GM19324 (cell line): ENCODE measurements at regions not wholly inside any gene's neighbourhood (a gene's known extent, or its start where the extent isn't known, plus 50 kb on each side); places are given as distances from the start of the nearest gene placed in this dataset.

Experiments used
- ATAC-seq: cut with Tn5 transposase; IDR thresholded peaks from one replicate; pipeline ENCODE4 v1.9.1; 2021; ENCODE audit warnings: mild to moderate bottlenecking, moderate library complexity; ENCODE audit not compliant: unreplicated experiment, low FRiP score

DNA sequence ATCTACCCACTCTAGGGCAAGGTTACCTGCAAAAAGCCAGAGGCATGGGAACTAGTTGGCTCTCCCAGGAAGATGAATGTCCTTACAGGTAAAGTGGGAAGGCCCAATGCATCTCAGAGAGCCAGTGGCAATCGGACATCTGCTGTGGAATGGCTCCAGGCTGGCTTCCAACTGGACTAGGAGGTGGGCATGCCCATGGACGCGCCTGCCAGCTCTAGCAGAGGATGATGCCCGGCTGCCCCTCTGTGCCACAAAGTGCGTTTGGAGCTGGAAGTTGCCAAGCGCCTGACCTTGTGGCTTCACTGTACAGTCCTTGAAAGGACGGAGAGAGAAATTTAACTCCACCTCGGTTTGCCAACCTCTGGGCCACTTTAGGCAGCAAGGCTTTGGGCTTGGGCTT lies 84.4 kb downstream of the NR2F2 start:
- no peak for ATAC-seq

DNA sequence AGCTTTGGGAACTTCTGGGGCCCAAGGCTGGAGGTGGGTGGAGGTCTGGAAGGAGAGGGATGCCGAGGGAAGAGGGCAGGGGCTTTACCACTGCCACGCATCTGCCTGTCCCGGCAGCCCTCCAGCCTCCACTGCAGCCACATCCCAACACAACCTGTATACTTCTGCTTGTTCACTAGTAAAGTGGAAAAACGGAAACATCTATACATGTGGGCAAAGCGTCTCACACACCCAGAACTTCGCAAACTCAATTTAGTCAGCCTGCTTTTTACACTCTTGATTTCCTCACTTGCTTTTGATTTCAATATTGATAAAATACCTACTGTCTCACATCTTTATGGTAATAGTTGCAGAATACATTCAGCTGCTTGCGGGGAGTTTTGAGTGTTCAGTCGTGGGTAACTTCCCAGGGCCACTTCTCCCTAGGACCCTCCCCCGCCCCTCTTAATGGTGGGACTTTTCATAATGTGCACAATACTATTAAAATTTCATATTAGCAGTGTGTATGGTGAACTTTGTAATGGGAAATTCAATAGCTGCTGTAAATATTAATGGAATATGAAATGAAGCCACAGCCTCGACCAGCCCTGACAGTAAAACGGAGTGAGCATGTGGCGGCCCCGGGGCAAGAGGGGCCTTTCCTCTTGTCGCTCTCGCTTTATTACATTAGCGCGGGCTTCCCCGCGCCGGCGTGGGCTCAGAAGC lies 85.2 kb downstream of the NR2F2 start:
- no peak for ATAC-seq

DNA sequence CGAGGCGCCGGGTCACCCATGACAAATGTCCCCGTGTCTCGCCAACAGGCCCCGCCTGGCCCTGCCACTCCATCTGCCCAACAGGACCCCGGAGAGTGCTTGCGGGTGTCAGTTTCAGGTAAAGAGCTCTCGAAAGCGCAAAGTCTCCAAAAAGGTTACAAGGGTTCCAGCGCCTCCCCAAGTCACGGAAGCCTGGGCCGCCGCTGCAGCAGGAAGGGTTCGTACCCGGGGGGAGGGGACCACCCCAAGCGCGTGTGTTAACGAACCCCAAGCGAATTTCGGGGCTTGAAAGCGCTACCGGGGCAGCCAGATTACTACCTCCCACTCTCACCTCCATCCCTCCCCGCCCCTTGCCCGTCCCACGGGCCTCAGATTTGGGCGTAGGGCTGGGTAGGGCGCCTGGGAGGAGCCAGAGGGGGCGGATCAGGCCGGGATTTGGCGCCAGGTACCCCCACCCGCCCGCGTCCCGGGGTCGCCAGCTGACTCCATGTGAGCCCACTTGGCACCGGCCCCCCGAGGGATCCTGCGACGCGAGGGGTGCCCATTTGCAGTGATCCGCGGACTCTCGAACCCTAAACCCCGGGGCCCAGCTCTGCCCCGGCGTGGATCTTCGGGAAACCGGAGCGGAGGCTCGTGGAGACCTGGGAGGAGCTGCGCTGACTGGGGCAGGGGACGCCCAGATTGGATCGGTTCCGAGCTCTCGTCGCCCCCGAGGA lies 85.9 kb downstream of the NR2F2 start:
- no peak for ATAC-seq

DNA sequence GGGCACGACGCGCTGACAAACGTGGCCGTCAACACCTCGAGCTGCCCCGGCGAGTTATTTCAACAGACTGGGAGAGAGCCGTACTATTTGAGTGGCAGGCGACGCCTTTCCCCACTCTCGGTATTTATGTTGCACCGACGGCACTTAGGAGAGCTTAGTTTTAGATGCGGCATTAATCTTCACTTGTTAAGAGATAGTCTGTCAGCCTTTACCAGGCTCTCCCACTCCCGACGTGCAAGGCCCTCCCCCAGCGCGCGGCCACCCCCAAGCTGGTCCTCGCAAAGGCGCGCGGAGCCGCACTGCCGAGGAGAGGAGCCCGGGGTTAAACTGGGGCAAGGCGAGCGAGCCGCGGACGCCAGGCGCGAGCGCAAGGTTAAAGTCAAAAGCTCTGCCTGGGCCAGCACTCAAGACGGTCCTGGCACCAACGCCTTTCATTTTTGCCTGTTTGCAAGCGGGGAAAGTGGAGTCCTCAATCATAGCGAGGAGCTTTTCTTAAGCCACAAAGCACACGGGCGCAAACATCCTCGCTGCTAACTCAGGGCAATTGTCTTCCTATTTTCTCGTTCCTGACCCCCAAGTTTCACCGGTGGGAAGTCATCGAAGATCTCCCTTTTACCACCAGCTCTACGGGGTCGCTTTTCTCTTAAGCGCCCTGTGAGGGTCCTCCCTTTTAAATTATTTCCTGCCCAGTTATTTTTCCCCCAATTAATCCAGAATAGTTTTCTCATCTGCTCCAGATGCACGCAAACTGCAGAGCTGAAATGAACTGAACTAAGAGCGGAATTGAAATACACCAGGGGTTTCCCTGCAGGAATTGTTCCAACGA lies 86.6 kb downstream of the NR2F2 start:
- ATAC-seq, result no peak

DNA sequence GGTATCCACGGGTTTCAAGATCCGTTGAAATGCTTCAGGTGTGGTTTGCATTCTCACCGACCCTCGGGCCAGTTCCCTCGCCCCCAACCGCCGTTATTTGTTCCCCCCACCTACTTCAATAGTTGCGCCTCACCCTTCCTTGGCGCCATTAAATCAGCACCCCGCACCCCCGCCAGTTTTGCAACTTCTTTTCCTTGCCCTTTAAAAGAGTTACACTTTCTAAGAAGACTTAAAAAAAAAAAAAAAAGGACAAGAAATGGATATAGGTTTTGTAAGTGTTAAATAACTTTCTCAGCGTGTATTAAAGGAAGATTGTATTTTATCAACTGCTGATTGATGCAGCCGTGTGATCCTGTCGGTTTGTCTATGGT lies 87.2 kb downstream of the NR2F2 start:
- no peak for ATAC-seq

DNA sequence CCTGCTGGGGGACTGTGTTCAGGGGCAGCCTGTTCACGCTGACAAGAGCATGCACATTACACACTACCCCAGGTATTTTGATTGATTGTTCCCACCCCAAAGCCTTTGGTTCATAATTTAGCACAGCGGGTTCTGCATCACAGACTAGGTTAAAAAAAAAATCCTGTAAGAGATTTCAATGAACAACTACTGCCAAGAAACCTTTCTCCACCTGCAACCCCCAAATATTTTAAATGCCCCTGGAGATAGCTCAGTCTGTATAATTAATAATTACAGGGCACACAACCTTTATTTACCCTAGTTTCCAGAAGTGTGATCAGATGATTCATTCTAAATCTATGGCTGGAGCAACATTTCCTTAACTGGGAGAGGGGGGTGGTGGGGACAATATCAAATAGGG lies 87.6 kb downstream of the NR2F2 start:
- ATAC-seq, result no peak

DNA sequence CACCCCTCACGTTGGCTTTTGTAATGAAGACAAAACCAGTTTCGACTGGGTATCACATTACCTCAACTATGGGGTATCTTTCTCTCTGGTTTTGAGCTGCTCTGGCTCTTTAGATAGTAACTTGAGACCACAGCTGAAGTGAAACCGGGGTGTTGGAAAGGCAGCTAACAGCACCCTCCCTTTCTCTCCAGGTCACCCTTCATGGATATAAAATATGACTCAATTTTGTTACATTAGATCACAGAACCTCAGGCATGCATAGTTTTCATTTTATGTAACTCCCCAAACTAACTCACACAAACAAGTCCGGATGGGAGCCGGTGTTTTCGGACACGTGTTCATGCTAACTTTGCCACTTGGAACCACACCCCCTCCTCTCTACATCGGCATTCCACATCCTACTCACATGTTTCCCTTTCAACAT lies 90.7 kb downstream of the NR2F2 start:
- ATAC-seq, result no peak

DNA sequence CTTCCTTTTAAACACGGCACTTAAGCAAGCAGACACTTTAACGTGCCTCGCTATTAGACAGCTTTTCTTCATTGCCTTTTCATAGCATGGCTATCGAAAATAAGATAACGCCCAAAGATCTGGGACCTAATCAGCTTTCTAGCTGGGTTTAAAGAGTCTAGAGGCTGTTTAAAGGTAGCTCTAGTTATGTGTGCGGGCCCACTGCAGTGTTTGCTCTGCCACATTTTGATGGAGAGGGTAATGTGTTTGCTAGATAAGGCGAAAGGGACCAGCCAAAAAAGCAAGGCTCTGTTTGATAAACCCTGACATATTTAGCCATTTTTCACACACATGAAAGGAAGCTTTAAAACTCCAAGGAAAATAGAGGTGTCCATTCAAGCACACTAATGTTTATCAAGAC lies 91.6 kb downstream of the NR2F2 start:
- ATAC-seq, result no peak

DNA sequence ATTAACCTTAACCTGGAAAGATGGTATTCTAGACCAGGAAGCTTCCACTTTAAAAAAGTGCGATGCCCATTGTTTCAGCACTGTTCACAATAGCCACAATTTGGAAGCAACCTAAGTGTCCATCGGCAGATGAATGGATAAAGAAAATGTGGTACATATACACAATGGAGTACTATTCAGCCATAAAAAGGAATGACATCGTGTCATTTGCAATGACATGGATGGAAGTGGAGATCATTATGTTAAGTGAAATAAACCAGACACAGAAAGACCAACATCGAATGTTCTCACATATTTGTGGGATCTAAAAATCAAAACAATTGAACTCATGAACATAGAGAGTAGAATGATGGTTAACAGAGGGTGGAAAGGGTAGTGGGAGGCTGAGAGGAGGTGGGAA lies 94.2 kb downstream of the NR2F2 start:
- ATAC-seq, result no peak

DNA sequence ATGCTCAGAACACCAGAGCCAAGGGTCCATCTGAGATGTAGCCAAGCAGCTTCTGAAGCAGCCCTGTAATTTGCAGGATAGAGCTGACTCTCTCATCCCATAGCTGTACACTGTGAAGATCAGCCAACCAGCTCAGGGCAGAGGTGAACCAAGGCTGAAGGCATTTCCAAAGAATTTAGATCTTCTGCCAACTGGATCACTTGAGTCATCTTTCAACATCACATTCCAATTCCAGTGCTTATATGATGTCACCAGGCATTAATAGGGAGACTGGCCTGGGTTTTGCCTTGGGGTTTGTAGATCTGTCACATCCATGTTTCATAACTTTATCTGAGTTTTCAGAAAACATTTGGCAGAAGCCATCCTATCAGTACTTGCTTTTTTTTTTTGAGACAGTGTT lies 98.2 kb downstream of the NR2F2 start:
- ATAC-seq, result no peak

DNA sequence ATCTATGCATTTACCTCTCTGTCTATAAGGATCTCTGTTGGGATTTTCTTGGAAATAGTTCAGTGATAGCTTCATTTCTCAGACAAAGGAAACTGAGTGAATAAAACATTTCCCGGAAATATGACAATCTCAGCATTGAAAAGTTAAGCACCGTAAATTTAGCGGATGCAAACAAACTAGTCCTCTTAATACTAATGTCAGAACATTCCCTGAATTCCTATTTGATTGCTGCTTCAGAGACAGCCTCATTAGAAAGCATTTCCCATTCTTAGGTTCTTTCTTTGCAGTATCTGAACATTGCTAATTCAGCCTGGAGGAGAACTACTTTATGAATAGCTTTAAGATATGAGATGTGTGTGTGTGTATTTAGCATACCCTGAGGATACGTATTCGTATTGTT lies 101.3 kb downstream of the NR2F2 start:
- no peak for ATAC-seq

DNA sequence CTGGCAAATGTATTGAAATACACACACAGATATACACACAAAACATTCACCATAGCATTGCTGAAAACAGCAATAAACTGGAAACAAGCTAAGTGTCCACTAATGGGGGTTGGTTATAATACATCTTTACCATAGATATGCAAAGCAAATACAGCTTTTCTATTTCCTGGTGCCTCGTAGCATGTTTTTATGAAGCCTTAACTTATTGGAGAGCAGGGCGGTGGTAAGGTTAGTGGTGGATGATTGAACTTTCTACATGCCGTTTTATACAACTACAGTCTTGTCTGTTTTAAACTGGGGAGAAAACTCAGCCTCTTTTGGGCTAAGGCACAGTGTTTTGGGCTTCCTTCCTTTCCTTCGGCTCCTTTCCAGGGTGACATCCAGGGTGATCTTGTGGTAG lies 104.5 kb downstream of the NR2F2 start:
- ATAC-seq, result no peak

DNA sequence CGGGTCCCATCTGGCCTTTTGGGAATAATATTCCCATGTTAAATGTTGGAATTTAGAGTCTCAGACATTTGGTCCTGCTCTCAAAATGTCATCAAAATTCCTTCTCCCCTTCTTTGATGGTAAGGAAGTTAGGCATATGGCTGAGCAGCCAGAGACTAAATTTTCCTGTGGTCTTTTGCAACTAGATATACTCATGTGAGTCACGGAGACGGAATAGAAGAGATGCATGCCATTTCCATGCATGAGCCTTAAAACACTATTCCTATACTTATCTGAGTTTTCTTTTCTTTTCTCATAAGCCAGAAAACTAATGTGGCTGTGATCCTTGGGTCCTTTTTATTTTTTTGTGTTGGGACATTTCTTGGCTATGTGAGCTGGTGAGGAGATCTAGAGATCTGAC lies 105.3 kb downstream of the NR2F2 start:
- no peak for ATAC-seq

DNA sequence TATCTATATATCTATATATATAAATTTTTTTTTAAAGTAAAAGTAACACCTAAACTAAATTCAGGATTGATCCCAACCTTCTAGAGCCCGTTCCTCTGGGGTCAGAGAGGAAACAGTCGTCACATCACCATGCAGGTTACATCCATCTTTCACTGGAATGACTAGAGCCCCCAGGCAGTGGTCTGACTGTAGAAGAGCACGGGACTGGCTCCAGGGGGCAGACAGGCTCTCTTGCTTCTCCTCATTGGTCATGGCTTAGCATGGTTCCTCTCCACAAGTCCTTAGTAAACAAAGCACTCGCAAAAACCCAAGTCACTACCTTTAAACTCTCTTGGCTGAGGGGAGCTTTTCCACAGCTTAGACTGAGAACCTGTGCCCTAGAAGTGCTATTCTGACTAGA lies 110.5 kb downstream of the NR2F2 start:
- ATAC-seq, result no peak

DNA sequence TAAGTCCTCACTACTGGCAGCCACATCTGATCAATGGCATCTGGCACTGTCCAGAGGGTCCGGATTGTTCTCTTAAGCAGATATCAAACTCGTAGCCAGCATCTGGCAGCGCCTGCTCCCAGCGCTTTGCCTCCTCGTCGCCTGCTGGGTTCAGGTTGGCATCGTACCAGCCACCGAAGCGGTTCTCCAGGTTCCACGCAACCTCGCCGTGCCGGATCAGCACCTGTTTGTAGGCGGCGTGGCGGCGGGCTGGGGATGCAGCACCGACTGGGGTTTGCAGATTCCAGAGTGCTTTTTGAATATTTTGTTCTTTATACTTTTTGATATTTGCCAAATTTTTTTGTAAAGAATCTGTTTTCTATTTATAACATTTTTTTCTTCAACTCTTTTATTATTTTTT lies 111.6 kb downstream of the NR2F2 start:
- ATAC-seq, result no peak

DNA sequence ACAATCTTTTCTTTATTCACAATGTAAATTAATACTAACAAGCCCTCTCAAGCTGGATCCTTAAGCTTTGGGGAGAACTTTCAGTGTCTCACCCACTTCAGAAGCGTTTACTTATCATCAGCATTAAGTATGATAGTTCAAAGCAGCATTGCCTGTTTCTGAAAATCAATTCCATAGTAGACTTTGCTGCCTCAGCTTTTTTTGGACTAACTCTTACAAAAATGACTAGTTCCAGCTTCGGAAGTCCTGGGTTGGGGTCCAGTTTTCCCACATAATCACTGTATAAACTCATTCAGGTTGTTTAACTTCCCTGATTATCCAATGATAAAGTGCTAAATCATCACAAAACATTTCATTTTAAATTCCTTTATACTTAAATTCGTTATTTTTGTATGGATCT lies 114.4 kb downstream of the NR2F2 start:
- no peak for ATAC-seq

DNA sequence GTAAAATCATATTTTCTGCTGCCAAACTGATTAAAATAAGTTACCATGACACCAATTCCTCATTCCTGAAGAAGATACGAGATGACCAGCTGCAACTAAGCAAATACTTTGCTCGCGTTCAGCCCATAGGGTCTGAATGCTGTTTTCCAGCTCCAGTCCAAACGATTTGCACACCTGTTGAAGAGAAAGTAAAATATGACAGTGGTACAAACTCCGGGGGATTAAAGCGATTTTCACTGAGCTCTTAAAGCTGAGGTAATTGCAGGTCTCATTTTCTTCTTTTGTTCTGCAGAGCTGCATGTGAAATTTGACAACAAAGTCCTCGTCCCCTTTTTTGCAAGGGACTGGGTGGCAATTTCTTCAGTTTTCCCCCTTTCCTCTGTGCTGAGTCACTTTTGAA lies 118.4 kb downstream of the NR2F2 start:
- ATAC-seq, result no peak

DNA sequence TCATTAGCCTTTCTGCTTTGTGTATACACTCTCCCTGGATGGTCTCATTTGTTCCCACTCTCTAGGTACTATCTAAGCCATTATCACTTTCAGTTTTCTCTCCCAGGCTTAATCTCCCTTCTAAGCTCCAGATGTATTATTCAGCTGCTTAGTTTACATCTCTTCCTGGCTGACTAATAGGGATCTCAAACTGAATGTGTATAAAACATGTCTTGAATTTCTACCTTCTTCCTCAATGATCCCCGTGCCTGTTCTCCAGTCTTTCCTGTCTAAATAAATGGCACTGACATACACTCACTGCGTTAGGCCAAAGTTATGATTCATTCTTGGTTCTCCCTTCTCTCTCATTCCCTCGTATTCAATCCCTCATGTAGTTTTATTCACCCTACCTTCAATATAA lies 127.3 kb downstream of the NR2F2 start:
- ATAC-seq, result no peak

DNA sequence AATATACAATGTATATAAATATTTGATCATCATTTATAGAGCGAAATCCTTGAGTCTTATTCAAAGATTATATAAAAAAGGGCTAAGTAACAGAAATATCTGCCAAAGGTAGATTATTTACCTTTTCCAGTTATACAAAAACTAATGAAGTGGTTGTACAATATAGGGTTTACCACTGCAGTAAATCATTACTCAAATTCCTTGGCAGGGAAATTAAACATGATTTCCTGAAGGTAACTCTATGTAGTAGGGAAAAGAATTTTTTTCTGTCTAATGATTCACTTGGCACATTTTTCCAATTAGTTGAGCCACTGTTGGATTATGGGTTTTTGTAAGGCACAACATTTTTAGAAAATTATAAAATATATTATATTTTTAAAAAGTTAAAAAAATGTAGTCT lies 129.6 kb downstream of the NR2F2 start:
- no peak for ATAC-seq

DNA sequence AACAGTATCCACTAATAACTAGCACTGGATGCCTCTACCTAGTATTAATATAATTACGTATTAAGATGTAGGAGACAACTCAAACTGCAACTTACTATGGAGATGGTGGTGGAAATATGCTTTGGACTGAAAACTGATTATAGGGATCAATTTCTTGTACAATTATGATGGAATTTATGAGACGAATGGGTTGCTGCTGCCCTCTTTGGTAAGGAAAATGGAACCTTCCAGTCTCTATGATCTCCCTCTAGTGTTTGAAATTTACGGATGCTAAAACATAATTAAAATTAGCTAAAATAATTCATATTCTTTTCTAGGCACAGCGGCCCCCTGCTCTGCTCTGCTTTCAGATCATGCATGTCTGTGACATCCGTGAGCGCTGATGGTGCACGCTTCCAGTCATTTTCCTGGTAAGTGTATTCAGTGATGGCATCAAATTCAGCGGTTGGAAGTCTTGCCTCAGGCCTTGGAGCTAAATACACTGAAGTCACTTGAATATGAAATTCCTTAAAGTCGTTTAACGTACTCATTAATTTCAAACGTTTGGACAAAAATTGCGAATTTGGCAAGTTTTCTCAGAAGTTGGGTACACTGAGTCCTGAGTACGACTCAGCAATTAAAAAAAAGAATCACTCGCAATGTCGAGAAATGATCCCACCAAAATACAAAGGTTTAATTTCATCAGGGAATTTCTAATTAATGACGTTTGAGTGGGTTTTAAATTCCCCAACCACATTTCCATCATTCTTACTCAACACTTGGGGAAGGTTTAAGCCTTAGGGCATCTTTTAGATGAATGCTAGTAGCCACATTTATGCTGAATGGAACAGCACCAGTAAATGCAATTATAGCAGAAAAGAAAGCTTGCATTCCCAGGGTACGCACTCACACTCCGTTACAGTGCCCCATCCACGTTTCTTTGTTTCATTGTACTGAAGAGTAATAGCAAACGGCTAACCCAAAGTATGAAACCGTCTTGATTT lies 132.6 kb downstream of the NR2F2 start:
- ATAC-seq, result no peak
